Smooth muscle cell (in vitro differentiated cells): ENCODE measurements at regions not wholly inside any gene's neighbourhood (a gene's known extent, or its start where the extent isn't known, plus 50 kb on each side); places are given as distances from the start of the nearest gene placed in this dataset.
A peak's percentile ranks its signal among the peaks of the same experiment; 100 is the strongest.

Source experiments
- DNase-seq: peaks from one replicate; lab custom pipeline; 2025; ENCODE audit not compliant: unreplicated experiment; lab: John Stamatoyannopoulos, UW
- H2AFZ ChIP-seq: fragments of 200-600 bp; sonication (generic); 2 replicates; pipeline ENCODE4 v1.6.0; 2016; ENCODE audit warnings: antibody characterized with exemption, low read depth, mild to moderate bottlenecking
- H3F3A ChIP-seq: fragments of 200-600 bp; sonication (generic); 2 replicates; pipeline ENCODE4 v1.6.0; 2017; ENCODE audit warnings: antibody characterized with exemption, low read depth
- H3K27ac ChIP-seq: fragments of 200-600 bp; sonication (generic); 2 replicates; pipeline ENCODE4 v1.5.1; 2016; ENCODE audit warnings: low read depth, mild to moderate bottlenecking
- H3K27me3 ChIP-seq: fragments of 200-600 bp; sonication (generic); 2 replicates; pipeline ENCODE4 v1.6.1; 2016; ENCODE audit warnings: low read depth, mild to moderate bottlenecking
- H3K36me3 ChIP-seq: fragments of 200-600 bp; sonication (generic); 2 replicates; pipeline ENCODE4 v1.5.1; 2016; ENCODE audit warnings: low read depth
- H3K4me1 ChIP-seq: fragments of 200-600 bp; sonication (generic); 2 replicates; pipeline ENCODE4 v1.5.1; 2016; ENCODE audit warnings: low read depth
- H3K4me2 ChIP-seq: fragments of 200-600 bp; sonication (generic); 2 replicates; pipeline ENCODE4 v1.6.0; 2016; ENCODE audit warnings: mild to moderate bottlenecking
- H3K4me3 ChIP-seq: fragments of 200-600 bp; sonication (generic); 2 replicates; pipeline ENCODE4 v1.5.1; 2016; ENCODE audit warnings: mild to moderate bottlenecking
- H3K79me2 ChIP-seq: fragments of 200-600 bp; sonication (generic); 2 replicates; pipeline ENCODE4 v1.6.0; 2016; ENCODE audit warnings: low read depth, mild to moderate bottlenecking
- H3K9ac ChIP-seq: fragments of 200-600 bp; sonication (generic); 2 replicates; pipeline ENCODE4 v1.6.0; 2016; ENCODE audit warnings: low read depth
- H3K9me3 ChIP-seq: fragments of 200-600 bp; sonication (generic); replicated peaks from 2 replicates; pipeline ENCODE4 v1.5.1; 2016; ENCODE audit warnings: low read depth
- H4K20me1 ChIP-seq: fragments of 200-600 bp; sonication (generic); 2 replicates; pipeline ENCODE4 v1.6.0; 2016; ENCODE audit warnings: low read depth
- CTCF ChIP-seq: fragments of 200-600 bp; sonication (generic); IDR thresholded peaks from 2 replicates; pipeline ENCODE4 v1.5.1; 2017; ENCODE audit warnings: borderline replicate concordance, mild to moderate bottlenecking, antibody characterized with exemption; ENCODE audit not compliant: insufficient read depth, poor library complexity, severe bottlenecking
- WGBS: methylation state at CpG from one replicate; pipeline ENCODE4 v1.1.7; 2016; ENCODE audit warnings: low lambda C conversion rate; 5-methylcytosine and 5-hydroxymethylcytosine counted together

GRCh38 chr3:116767726-116768125 is 58.1 kb downstream of the TUSC7 start:
- Histone ChIP-seq H3K9me3 (no peaks in the 10 kb centered on the region), H3K27ac (no peak overlapping the region), H3K4me2 (no peak overlapping the region), H3F3A (no peaks in the 10 kb centered on the region), H3K79me2 (no peaks in the 10 kb centered on the region), H3K4me3 (no peak overlapping the region), H3K9ac (no peak overlapping the region), H2AFZ (no peak overlapping the region), H4K20me1 (no peaks in the 10 kb centered on the region), H3K36me3 (no peaks in the 10 kb centered on the region), H3K4me1 (no peaks in the 10 kb centered on the region), H3K27me3 (no peaks in the 10 kb centered on the region)
- DNase-seq: no peak
- TF ChIP-seq CTCF: no peak
- WGBS: 98% methylated on average over 1 of the region's 1 CpG

- Histone ChIP-seq H3F3A (no peaks in the 10 kb centered on the region), H3K9me3 (no peaks in the 10 kb centered on the region), H3K9ac (no peak overlapping the region), H3K27me3 (no peaks in the 10 kb centered on the region), H3K79me2 (no peaks in the 10 kb centered on the region), H4K20me1 (no peaks in the 10 kb centered on the region), H3K36me3 (no peaks in the 10 kb centered on the region), H3K27ac (no peak overlapping the region), H2AFZ (no peak overlapping the region), H3K4me3 (no peak overlapping the region), H3K4me1 (no peaks in the 10 kb centered on the region), H3K4me2 (no peak overlapping the region)
- 5% methylated on average over 7 of the region's 7 CpGs for WGBS
- peak; percentile 96 for TF ChIP-seq CTCF
- DNase-seq: peak; percentile 10
These were observed 61.4 kb downstream of the TUSC7 start for GRCh38 chr3:116770815-116771450.

- Histone ChIP-seq H3K79me2 (no peaks in the 10 kb centered on the region), H2AFZ (no peak overlapping the region), H3K4me1 (peaks cover 7% of the 10 kb centered on the region), H3K27ac (no peak overlapping the region), H4K20me1 (no peaks in the 10 kb centered on the region), H3K4me2 (no peak overlapping the region), H3K9me3 (no peaks in the 10 kb centered on the region), H3K27me3 (no peaks in the 10 kb centered on the region), H3K9ac (no peak overlapping the region), H3K4me3 (no peak overlapping the region), H3K36me3 (no peaks in the 10 kb centered on the region), H3F3A (no peaks in the 10 kb centered on the region)
- no peak for DNase-seq
- WGBS: 81% methylated on average over 10 of the region's 10 CpGs
- TF ChIP-seq CTCF: no peak
These were observed 67.6 kb downstream of the TUSC7 start for GRCh38 chr3:116776880-116777785.
